Lung (tissue), 11 donors: ENCODE measurements at regions not wholly inside any gene's neighbourhood (a gene's known extent, or its start where the extent isn't known, plus 50 kb on each side); places are given as distances from the start of the nearest gene placed in this dataset.

Source experiments
- ATAC-seq: fragments of 200-7000 bp; cut with Tn5 transposase; one replicate; pipeline ENCODE4 v1.9.1; 2020; ENCODE audit warnings: moderate number of reproducible peaks; ENCODE audit not compliant: insufficient read depth, low FRiP score
- DNase-seq, 3 donors: peaks; one replicate each; pipeline ENCODE4 v3.0.0-alpha.2; 2013 to 2017
- H3K27ac ChIP-seq, 2 donors: one replicate each; pipeline ENCODE4 v1.5.1; 2013; ENCODE audit warnings: mild to moderate bottlenecking in 2 of 2, moderate library complexity in 2 of 2, control low read depth in 1 of 2, inconsistent platforms in 1 of 2, low read depth in 1 of 2, low read length in 1 of 2
- H3K27me3 ChIP-seq, 3 donors: one replicate each; pipeline ENCODE4 v1.5.1; 2013; ENCODE audit warnings: low read length in 2 of 3; ENCODE audit not compliant: control insufficient read depth in 3 of 3, insufficient read depth in 3 of 3
- H3K36me3 ChIP-seq, 4 donors: one replicate each; pipeline ENCODE4 v1.5.1; 2013; ENCODE audit warnings: low read length in 4 of 4, mild to moderate bottlenecking in 1 of 4, moderate library complexity in 1 of 4; ENCODE audit not compliant: control insufficient read depth in 4 of 4, insufficient read depth in 4 of 4
- H3K4me1 ChIP-seq, 5 donors: one replicate each; pipeline ENCODE4 v1.5.1; 2013; ENCODE audit warnings: low read length in 5 of 5, mild to moderate bottlenecking in 2 of 5, moderate library complexity in 1 of 5; ENCODE audit not compliant: control insufficient read depth in 5 of 5, insufficient read depth in 5 of 5
- H3K4me3 ChIP-seq: one replicate; pipeline ENCODE4 v1.5.1; 2013; ENCODE audit warnings: mild to moderate bottlenecking, control low read depth, moderate library complexity
- H3K9ac ChIP-seq, 2 donors: one replicate each; pipeline ENCODE4 v1.5.1; 2013; ENCODE audit warnings: low read length in 2 of 2, control low read depth in 1 of 2; ENCODE audit not compliant: insufficient read depth in 1 of 2
- H3K9me3 ChIP-seq, 4 donors: one replicate each; pipeline ENCODE4 v1.5.1; 2013; ENCODE audit warnings: low read length in 3 of 4, mild to moderate bottlenecking in 1 of 4, moderate library complexity in 1 of 4; ENCODE audit not compliant: control insufficient read depth in 4 of 4, insufficient read depth in 3 of 4
- WGBS, 2 donors: extraction: QIAGEN DNeasy Blood & Tissue Kit; methylation state at CpG; one replicate each; pipeline ENCODE4 v1.1.7; 2013; 5-methylcytosine and 5-hydroxymethylcytosine counted together
- TF ChIP-seq, protein P1 (sequence below): IDR thresholded peaks from 2 replicates; pipeline ENCODE4 v1.5.1; 2012; ENCODE audit warnings: mild to moderate bottlenecking; ENCODE audit errors: control extremely low read depth, extremely low read depth
- donor health status: control.
- donor health status: control.
- donor health status: Bipolar disorder and iron deficiency.
- donor health status: healthy.
- donor health status: DM: yes; HTN: yes; CAD: no.

GRCh38 chr2:228465408-228465807 lies 283.9 kb upstream of the SPHKAP start:
- WGBS, 2 donors = 66% methylated on average over 4 of the region's 4 CpGs
- H3K4me3 ChIP-seq = no peak overlapping the region
- TF ChIP-seq, protein P1, sequence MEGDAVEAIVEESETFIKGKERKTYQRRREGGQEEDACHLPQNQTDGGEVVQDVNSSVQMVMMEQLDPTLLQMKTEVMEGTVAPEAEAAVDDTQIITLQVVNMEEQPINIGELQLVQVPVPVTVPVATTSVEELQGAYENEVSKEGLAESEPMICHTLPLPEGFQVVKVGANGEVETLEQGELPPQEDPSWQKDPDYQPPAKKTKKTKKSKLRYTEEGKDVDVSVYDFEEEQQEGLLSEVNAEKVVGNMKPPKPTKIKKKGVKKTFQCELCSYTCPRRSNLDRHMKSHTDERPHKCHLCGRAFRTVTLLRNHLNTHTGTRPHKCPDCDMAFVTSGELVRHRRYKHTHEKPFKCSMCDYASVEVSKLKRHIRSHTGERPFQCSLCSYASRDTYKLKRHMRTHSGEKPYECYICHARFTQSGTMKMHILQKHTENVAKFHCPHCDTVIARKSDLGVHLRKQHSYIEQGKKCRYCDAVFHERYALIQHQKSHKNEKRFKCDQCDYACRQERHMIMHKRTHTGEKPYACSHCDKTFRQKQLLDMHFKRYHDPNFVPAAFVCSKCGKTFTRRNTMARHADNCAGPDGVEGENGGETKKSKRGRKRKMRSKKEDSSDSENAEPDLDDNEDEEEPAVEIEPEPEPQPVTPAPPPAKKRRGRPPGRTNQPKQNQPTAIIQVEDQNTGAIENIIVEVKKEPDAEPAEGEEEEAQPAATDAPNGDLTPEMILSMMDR = no peak

DNA sequence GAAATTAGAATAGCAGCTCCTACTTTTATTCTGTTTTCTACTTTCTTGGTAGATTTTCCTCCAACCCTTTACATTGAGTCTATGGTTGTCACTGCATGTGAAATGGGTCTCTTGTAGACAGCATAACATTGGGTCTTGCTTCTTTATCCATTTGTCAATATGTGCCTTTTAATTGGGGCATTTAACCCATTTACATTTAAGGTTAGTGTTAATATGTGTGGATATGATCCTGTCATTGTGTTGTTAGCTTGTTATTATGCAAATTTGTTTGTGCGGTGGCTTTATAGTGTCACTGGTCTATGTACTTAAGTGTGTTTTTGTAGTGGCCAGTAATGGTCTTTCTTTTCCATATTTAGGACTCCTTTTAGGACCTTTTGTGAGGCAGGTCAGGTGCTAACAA lies 276.9 kb upstream of the SPHKAP start:
- TF ChIP-seq, protein P1 = no peak
- H3K36me3 ChIP-seq = no peaks in the 10 kb centered on the region
- H3K9me3 ChIP-seq = peaks cover 0 to 16% (median 12%) of the 10 kb centered on the region in 4 donors
- DNase-seq = no peak
- no peak for ATAC-seq
- H3K4me3 ChIP-seq = no peak overlapping the region
- H3K27ac ChIP-seq = no peak overlapping the region
- H3K9ac ChIP-seq = no peak overlapping the region
- 96 to 97% methylated on average over 1 of the region's 1 CpG for WGBS, 2 donors
- H3K4me1 ChIP-seq = no peaks in the 10 kb centered on the region
- H3K27me3 ChIP-seq = no peaks in the 10 kb centered on the region

More at GRCh38 chr2:228465408-228465807, 283.9 kb upstream of the SPHKAP start:
- Histone ChIP-seq H3K9me3 (peaks cover 0 to 4% (median under 1%) of the 10 kb centered on the region in 4 donors), H3K27ac (no peak overlapping the region), H3K9ac (no peak overlapping the region), H3K36me3 (no peaks in the 10 kb centered on the region), H3K4me1 (peaks cover 0 to 3% (median 0%) of the 10 kb centered on the region in 5 donors), H3K27me3 (no peaks in the 10 kb centered on the region)
- DNase-seq (no peak), ATAC-seq (no peak)

DNA sequence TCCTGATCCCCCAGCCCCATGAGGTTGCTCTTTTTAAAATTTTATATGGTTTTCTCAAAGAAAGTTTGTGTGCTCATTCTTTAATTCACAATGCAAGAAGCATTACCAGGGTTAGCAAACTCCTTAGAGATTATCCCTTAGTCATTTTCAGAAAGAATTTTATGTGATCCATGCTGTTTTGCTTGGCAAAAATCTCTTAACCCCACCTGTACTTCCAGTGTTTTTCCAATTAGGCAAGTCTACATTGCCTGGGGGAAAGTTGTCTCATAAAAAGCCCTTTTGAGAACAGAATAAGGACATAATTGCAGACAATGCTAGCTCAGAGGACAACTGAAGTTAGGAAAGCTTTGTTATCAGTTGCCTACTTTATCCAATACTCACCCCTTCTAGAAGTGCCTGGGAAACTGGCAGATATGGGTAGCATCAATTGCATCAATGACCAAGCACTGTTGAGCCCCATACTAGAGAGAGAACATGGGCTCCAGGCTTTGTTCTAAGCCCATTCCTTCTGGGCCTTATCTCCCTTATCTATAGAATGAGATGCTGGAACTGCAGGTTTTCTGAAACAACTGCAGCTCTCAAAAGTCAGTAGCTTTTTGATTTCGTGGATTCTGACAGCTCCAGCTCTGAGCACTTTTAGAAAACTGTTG lies 265.9 kb upstream of the SPHKAP start:
- Histone ChIP-seq H3K4me1 (peaks cover 0 to 4% (median 0%) of the 10 kb centered on the region in 5 donors), H3K27me3 (no peaks in the 10 kb centered on the region), H3K4me3 (no peak overlapping the region), H3K36me3 (no peaks in the 10 kb centered on the region), H3K27ac (no peak overlapping the region), H3K9ac (no peak overlapping the region), H3K9me3 (peaks cover 0 to 2% (median 0%) of the 10 kb centered on the region in 4 donors)
- 54 to 74% methylated on average over 1 of the region's 1 CpG for WGBS, 2 donors
- TF ChIP-seq, protein P1 = no peak
- DNase-seq (no peak), ATAC-seq (no peak)
